ENCODE measurements at regions not wholly inside any gene's neighbourhood (a gene's known extent, or its start where the extent isn't known, plus 50 kb on each side); places are given as distances from the start of the nearest gene placed in this dataset.

DNA sequence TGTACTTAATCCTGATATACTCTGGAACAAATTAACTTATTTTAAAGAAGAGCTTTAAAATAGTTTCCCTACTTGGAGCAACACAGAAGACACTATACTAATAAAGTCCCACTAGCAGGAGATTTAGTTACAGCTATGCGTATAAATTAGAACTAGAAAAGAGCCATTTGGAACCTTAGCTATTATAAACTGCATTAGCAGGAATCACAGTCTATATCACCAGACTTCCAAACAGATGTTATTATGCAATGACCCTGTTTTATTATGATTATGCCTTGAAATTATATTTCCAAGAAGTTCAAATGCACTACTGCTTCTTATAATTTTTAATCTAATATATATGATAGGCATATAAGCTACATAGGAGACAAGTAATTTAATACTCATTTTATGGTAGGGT lies 95.5 kb upstream of the WDR44 start:
- no peak overlapping the region for H3K4me3 ChIP-seq
- H3K36me3 ChIP-seq = no peaks in the 10 kb centered on the region
- TF ChIP-seq POLR2A (IDR thresholded peaks at IDR 0.05) (no peak), CTCF (IDR thresholded peaks at IDR 0.05) (no peak)
- no peaks in the 10 kb centered on the region for H3K9me3 ChIP-seq
- no peaks in the 10 kb centered on the region for H3K4me1 ChIP-seq
- DNase-seq = no peak
- no peak overlapping the region for H3K27ac ChIP-seq
- intact Hi-C loops (cut with DNase I) = no loop called here
- 91 to 100% methylated on average over 1 of the region's 1 CpG for WGBS, 2 donors
- H3K27me3 ChIP-seq = no peaks in the 10 kb centered on the region

- Histone ChIP-seq H3K4me1 (no peaks in the 10 kb centered on the region), H3K27me3 (no peaks in the 10 kb centered on the region), H3K27ac (no peak overlapping the region), H3K36me3 (no peaks in the 10 kb centered on the region), H3K9me3 (no peaks in the 10 kb centered on the region), H3K4me3 (no peak overlapping the region)
- DNase-seq = no peak
- no peak for TF ChIP-seq POLR2A (IDR thresholded peaks at IDR 0.05)
- WGBS, 2 donors = 53 to 71% methylated on average over 3 of the region's 3 CpGs
- intact Hi-C loops (cut with DNase I) = no loop called here
These were observed 94.6 kb upstream of the WDR44 start for GRCh38 chrX:118251271-118251670.

DNA sequence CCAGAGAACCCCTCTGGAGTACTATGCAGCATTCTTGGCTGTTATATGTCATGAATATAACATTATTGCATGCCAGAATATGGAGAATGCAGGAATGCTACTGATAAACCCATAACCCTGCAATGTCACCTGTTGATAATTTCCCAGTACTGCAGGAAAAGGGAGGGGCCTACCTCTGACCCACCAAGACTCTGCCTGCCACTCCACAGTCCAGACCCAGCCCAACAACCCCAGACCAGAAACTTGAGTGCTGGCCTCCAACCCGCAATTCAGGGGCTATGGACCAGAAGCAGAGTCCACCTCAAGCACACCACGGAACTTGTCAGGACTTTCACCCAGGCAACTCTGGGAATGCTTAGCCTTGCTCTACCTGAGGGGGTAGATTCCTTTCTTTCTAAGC lies 92.9 kb upstream of the WDR44 start:
- no peak overlapping the region for H3K4me3 ChIP-seq
- H3K27me3 ChIP-seq = no peaks in the 10 kb centered on the region
- TF ChIP-seq POLR2A (IDR thresholded peaks at IDR 0.05) = no peak
- TF ChIP-seq CTCF (IDR thresholded peaks at IDR 0.05) = no peak
- WGBS, 2 donors = 83 to 88% methylated on average over 1 to 2 of the region's 2 CpGs
- no peaks in the 10 kb centered on the region for H3K4me1 ChIP-seq
- H3K9me3 ChIP-seq = no peaks in the 10 kb centered on the region
- intact Hi-C loops (cut with DNase I) = no loop called here
- DNase-seq = no peak
- no peaks in the 10 kb centered on the region for H3K36me3 ChIP-seq
- H3K27ac ChIP-seq = no peak overlapping the region

DNA sequence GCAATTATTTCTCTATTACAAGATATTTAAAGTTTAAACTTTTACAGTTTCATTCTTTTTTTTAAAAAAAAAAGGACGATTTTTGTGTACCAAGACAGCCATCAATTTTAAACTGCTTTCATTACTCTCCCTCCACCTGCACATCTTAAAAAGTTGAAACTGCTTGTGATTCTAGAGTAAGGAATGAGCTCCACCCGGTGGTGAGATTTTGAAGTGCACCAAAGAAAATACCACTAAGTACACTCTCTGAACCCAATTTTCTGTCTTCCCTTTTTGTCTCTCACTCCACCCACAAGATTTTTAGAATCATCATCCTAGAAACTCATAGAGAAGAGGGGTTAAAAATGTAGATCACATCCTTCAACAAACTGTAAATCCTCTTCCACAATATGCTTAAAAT lies 91.3 kb upstream of the WDR44 start:
- no peaks in the 10 kb centered on the region for H3K36me3 ChIP-seq
- no peak overlapping the region for H3K4me3 ChIP-seq
- H3K4me1 ChIP-seq = no peaks in the 10 kb centered on the region
- no peak for TF ChIP-seq POLR2A (IDR thresholded peaks at IDR 0.05)
- peak in 5 of 6 experiments; percentile 50 to 71 (median 61) for TF ChIP-seq CTCF (IDR thresholded peaks at IDR 0.05)
- DNase-seq = no peak
- no peak overlapping the region for H3K27ac ChIP-seq
- H3K9me3 ChIP-seq = no peaks in the 10 kb centered on the region
- intact Hi-C loops (cut with DNase I) = no loop called here
- H3K27me3 ChIP-seq = no peaks in the 10 kb centered on the region
- WGBS, 2 donors = 0% methylated on average over 2 of the region's 2 CpGs

GRCh38 chrX:118255921-118256320 lies 90.0 kb upstream of the WDR44 start:
- Histone ChIP-seq H3K4me1 (no peaks in the 10 kb centered on the region), H3K27ac (no peak overlapping the region), H3K27me3 (no peaks in the 10 kb centered on the region), H3K4me3 (no peak overlapping the region), H3K36me3 (no peaks in the 10 kb centered on the region), H3K9me3 (no peaks in the 10 kb centered on the region)
- DNase-seq = no peak
- TF ChIP-seq CTCF (IDR thresholded peaks at IDR 0.05) (no peak), POLR2A (IDR thresholded peaks at IDR 0.05) (no peak)
- intact Hi-C loops (cut with DNase I) = no loop called here

DNA sequence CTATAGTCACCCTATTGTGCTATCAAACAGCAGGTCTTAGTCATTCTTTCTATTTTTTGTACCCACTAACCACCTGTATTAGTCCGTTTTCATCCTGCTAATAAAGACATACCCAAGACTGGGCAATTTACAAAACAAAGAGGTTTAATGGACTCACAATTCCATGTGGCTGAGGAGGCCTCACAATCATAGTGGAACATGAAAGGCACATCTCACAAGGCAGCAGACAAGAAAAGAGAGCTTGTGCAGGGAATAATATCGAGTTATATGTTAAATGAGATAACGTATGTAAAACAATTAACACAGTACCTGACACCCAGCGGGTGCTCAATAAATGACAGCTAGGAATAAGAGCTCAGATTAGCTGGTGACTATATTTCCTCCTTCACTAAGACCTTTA lies 88.1 kb upstream of the WDR44 start:
- intact Hi-C loops (cut with DNase I) = no loop called here
- Histone ChIP-seq H3K9me3 (no peaks in the 10 kb centered on the region), H3K36me3 (no peaks in the 10 kb centered on the region), H3K27me3 (no peaks in the 10 kb centered on the region), H3K4me1 (no peaks in the 10 kb centered on the region), H3K4me3 (no peak overlapping the region), H3K27ac (no peak overlapping the region)
- no peak for DNase-seq
- no peak for TF ChIP-seq POLR2A (IDR thresholded peaks at IDR 0.05)
- no peak for TF ChIP-seq CTCF (IDR thresholded peaks at IDR 0.05)
- whole genome bisulfite sequencing, 2 donors = 55 to 86% methylated on average over 4 of the region's 4 CpGs
